GM10266 (cell line): ENCODE measurements at regions not wholly inside any gene's neighbourhood (a gene's known extent, or its start where the extent isn't known, plus 50 kb on each side); places are given as distances from the start of the nearest gene placed in this dataset.

ENCODE experiments used
- DNase-seq: peaks from one replicate; pipeline ENCODE4 v3.0.0; 2012; ENCODE audit errors: extremely low spot score
- CTCF ChIP-seq: IDR thresholded peaks from 2 replicates; pipeline ENCODE4 v1.5.1; 2012; ENCODE audit warnings: mild to moderate bottlenecking, low read depth; ENCODE audit not compliant: control insufficient read depth, insufficient read depth; ENCODE audit errors: missing control alignments

- no peak for TF ChIP-seq CTCF
- DNase-seq, result no peak
Measured at GRCh38 chr14:27205036-27205435, 607.2 kb upstream of the NOVA1 start.

GRCh38 chr14:27211741-27212140, 613.9 kb upstream of the NOVA1 start:
- TF ChIP-seq CTCF, result no peak
- DNase-seq, result no peak

GRCh38 chr14:27222671-27223070, 624.8 kb upstream of the NOVA1 start:
- no peak for TF ChIP-seq CTCF
- no peak for DNase-seq

GRCh38 chr14:27223906-27224305, 626.1 kb upstream of the NOVA1 start:
- DNase-seq, result no peak
- TF ChIP-seq CTCF, result no peak

- TF ChIP-seq CTCF, result no peak
- DNase-seq, result no peak
Measured at GRCh38 chr14:27228053-27228452, 630.2 kb upstream of the NOVA1 start.

GRCh38 chr14:27234331-27234730, 636.5 kb upstream of the NOVA1 start:
- DNase-seq, result no peak
- TF ChIP-seq CTCF, result no peak

GRCh38 chr14:27236601-27237000, 638.8 kb upstream of the NOVA1 start:
- no peak for TF ChIP-seq CTCF
- no peak for DNase-seq

- no peak for TF ChIP-seq CTCF
- no peak for DNase-seq
Measured at GRCh38 chr14:27242874-27243273, 645.0 kb upstream of the NOVA1 start.
